HCT116 (cell line): ENCODE measurements at regions not wholly inside any gene's neighbourhood (a gene's known extent, or its start where the extent isn't known, plus 50 kb on each side); places are given as distances from the start of the nearest gene placed in this dataset.
A peak's percentile ranks its signal among the peaks of the same experiment; 100 is the strongest.
"Not testable (repeated sequence)": the region's sequence is repeated elsewhere in the genome, so short reads cannot be mapped to it uniquely, and the experiment has no call there.

ENCODE experiments used
- ATAC-seq: fragments of 200-7000 bp; cut with Tn5 transposase; 2 replicates; pipeline ENCODE4 v1.9.1; 2020; ENCODE audit warnings: mild to moderate bottlenecking, moderate library complexity
- BruUV-seq: library from RNA; stranded (reverse); fragments of 400-500 nt; replicated peaks from 2 replicates; lab custom pipeline; 2021; lab: Mats Ljungman, UMichigan
- CTCF ChIA-PET: fragments of 300-600 bp; sonication (Branson Sonifier 250); formaldehyde crosslinking; loops from one replicate; lab custom pipeline; 2021; ENCODE audit warnings: antibody characterized with exemption; lab: Charles Lee
- POLR2A ChIA-PET: fragments of 300-600, 350-600 bp; sonication (Branson Sonifier 250); formaldehyde crosslinking; loops from one replicate; lab custom pipeline; 2021; ENCODE audit warnings: antibody characterized with exemption; lab: Charles Lee
- RAD21 ChIA-PET, 2 experiments: fragments of 300-600 bp; sonication (Branson Sonifier 250); formaldehyde crosslinking; loops; one replicate each; lab custom pipeline; 2023; ENCODE audit warnings: low total read pairs in 2 of 2; ENCODE audit not compliant: uncharacterized antibody in 2 of 2, unreplicated experiment in 2 of 2, low non-redundant PET in 1 of 2; lab: Charles Lee
- DNase-seq: peaks from one replicate; pipeline ENCODE4 v3.0.0-alpha.2; 2010; ENCODE audit warnings: low read depth, low spot score
- H2AFZ ChIP-seq: fragments of 200-600 bp; shearing (Covaris generic), sonication (generic); 2 replicates; pipeline ENCODE4 v1.6.1; 2017; ENCODE audit warnings: low read depth, mixed run types, mixed read lengths, antibody characterized with exemption, low read length; ENCODE audit not compliant: poor library complexity, severe bottlenecking
- H3K27ac ChIP-seq: 2 replicates; pipeline ENCODE4 v1.5.1; 2012; ENCODE audit warnings: low read depth, low read length
- H3K27me3 ChIP-seq: fragments of 200-600 bp; sonication (generic); 2 replicates; pipeline ENCODE4 v1.6.1; 2016; ENCODE audit warnings: mixed run types, low read length, mixed read lengths; ENCODE audit not compliant: insufficient read depth
- H3K36me3 ChIP-seq, 2 experiments: fragments of 200-500 bp in 1 of 2; fragments of 200-600 bp in 1 of 2; sonication (Bioruptor generic) in 1 of 2; sonication (generic) in 1 of 2; 2 replicates each; pipeline versions ENCODE4 v1.5.1 to v1.6.1; 2014 to 2016; ENCODE audit warnings: low read length in 2 of 2, inconsistent platforms in 1 of 2, mixed read lengths in 1 of 2, mixed run types in 1 of 2; ENCODE audit not compliant: insufficient read depth in 2 of 2, control insufficient read depth in 1 of 2
- H3K4me1 ChIP-seq, 2 experiments: fragments of 200-600 bp in 1 of 2; sonication (generic) in 1 of 2; 2 replicates each; pipeline versions ENCODE4 v1.5.1 to v1.6.1; 2012 to 2017; ENCODE audit warnings: low read length in 2 of 2, inconsistent platforms in 1 of 2, mild to moderate bottlenecking in 1 of 2, mixed read lengths in 1 of 2, mixed run types in 1 of 2, moderate library complexity in 1 of 2; ENCODE audit not compliant: insufficient read depth in 2 of 2, control insufficient read depth in 1 of 2
- H3K4me2 ChIP-seq: fragments of 200-600 bp; sonication (generic); 2 replicates; pipeline ENCODE4 v1.6.1; 2017; ENCODE audit warnings: mixed run types, low read length, mixed read lengths
- H3K4me3 ChIP-seq, 2 experiments: fragments of 200-600 bp in 1 of 2; sonication (generic) in 1 of 2; replicated peaks in 1 of 2; 2 replicates each; pipeline ENCODE4 v1.5.1; 2011 to 2016; ENCODE audit warnings: low read length in 2 of 2, control low read depth in 1 of 2, low read depth in 1 of 2, mild to moderate bottlenecking in 1 of 2, mixed read lengths in 1 of 2, mixed run types in 1 of 2
- H3K79me2 ChIP-seq: fragments of 200-600 bp; sonication (generic); 2 replicates; pipeline ENCODE4 v1.6.1; 2017; ENCODE audit warnings: mild to moderate bottlenecking, mixed run types, low read length, moderate library complexity, mixed read lengths; ENCODE audit not compliant: insufficient read depth
- H3K9ac ChIP-seq: fragments of 200-600 bp; sonication (generic); 2 replicates; pipeline ENCODE4 v1.6.1; 2016; ENCODE audit warnings: low read length, mixed read lengths
- H3K9me2 ChIP-seq: fragments of 200-600 bp; sonication (generic), shearing (Covaris generic); 2 replicates; pipeline ENCODE4 v1.6.1; 2017; ENCODE audit warnings: mixed run types, mild to moderate bottlenecking, moderate library complexity; ENCODE audit not compliant: insufficient read depth
- H3K9me3 ChIP-seq, 2 experiments: fragments of 200-500 bp in 1 of 2; fragments of 200-600 bp in 1 of 2; sonication (Bioruptor generic) in 1 of 2; sonication (generic) in 1 of 2; 2 replicates each; pipeline ENCODE4 v1.6.1; 2014 to 2017; ENCODE audit warnings: low read length in 2 of 2, mixed read lengths in 2 of 2, inconsistent platforms in 1 of 2, low read depth in 1 of 2, mild to moderate bottlenecking in 1 of 2, mixed run types in 1 of 2, moderate library complexity in 1 of 2; ENCODE audit not compliant: control insufficient read depth in 1 of 2, insufficient read depth in 1 of 2
- H4K20me1 ChIP-seq: fragments of 200-600 bp; sonication (generic), shearing (Covaris generic); 2 replicates; pipeline ENCODE4 v1.6.1; 2017; ENCODE audit warnings: mixed run types, mild to moderate bottlenecking, moderate library complexity; ENCODE audit not compliant: insufficient read depth
- ZNF274 ChIP-seq: fragments of 200-500 bp; sonication (Bioruptor generic); IDR thresholded peaks from 2 replicates; pipeline ENCODE4 v1.6.1; 2014; ENCODE audit warnings: mild to moderate bottlenecking, low read depth, low read length, inconsistent platforms
- intact Hi-C: fragments of 100-400 bp; cut with micrococcal nuclease; formaldehyde crosslinking; loops from 2 replicates; pipeline ENCODE4 v1.10.0; 2022

- H3K27ac ChIP-seq, H3K4me2 ChIP-seq, RAD21 ChIA-PET, intact Hi-C loops, ATAC-seq, H3K4me1 ChIP-seq, H4K20me1 ChIP-seq, H3K9ac ChIP-seq, DNase-seq, H3K36me3 ChIP-seq, H2AFZ ChIP-seq, H3K4me3 ChIP-seq, H3K79me2 ChIP-seq, H3K9me2 ChIP-seq, H3K27me3 ChIP-seq, BruUV-seq, POLR2A ChIA-PET, CTCF ChIA-PET: not testable (repeated sequence)
- H3K9me3 ChIP-seq, result peaks cover 33 to 35% of the 10 kb centered on the region in 2 experiments; a peak in 3 of 4 replicates
- 0 out of 2 replicates have a peak, but pooled peaks have one; percentile 16 for TF ChIP-seq ZNF274
Observed at GRCh38 chr21:7928528-7928927, 2592.9 kb upstream of the TPTE start.

- BruUV-seq, CTCF ChIA-PET: not testable (repeated sequence)
Observed at GRCh38 chr21:7929586-7929985, 2591.8 kb upstream of the TPTE start.

DNA sequence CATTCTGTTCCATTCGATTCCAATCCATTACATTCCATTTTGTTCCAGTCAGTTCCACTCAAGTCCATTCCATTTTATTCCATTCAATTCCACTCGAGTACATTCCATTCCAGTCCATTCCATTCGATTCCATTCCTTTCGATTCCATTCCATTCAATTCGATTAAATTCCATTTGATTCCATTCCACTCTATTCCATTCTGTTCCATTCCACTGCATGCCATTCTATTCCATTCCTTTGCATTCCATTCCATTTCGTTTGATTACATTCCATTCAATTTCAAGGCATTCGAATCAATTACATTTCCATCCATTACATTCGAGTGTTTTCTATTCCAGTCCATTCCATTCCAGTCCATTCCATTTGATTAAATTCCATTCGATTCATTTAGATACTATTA, 2590.9 kb upstream of the TPTE start:
- RAD21 ChIA-PET, BruUV-seq, DNase-seq, H3K4me2 ChIP-seq, H3K9me2 ChIP-seq, H3K4me1 ChIP-seq, H3K36me3 ChIP-seq, H2AFZ ChIP-seq, H3K9ac ChIP-seq, CTCF ChIA-PET, H3K4me3 ChIP-seq, H3K79me2 ChIP-seq, H3K27ac ChIP-seq, ATAC-seq, intact Hi-C loops, H3K27me3 ChIP-seq, H4K20me1 ChIP-seq, POLR2A ChIA-PET: not testable (repeated sequence)
- H3K9me3 ChIP-seq, result peaks cover 52 to 54% of the 10 kb centered on the region in 2 experiments; a peak in 3 of 4 replicates

More at GRCh38 chr21:7929586-7929985, 2591.8 kb upstream of the TPTE start:
- H3K4me1 ChIP-seq, H4K20me1 ChIP-seq, intact Hi-C loops, H3K27me3 ChIP-seq, H3K27ac ChIP-seq, H3K79me2 ChIP-seq, ATAC-seq, H3K9ac ChIP-seq, POLR2A ChIA-PET, H3K9me2 ChIP-seq, H3K4me3 ChIP-seq, H2AFZ ChIP-seq, H3K36me3 ChIP-seq, H3K4me2 ChIP-seq, RAD21 ChIA-PET, DNase-seq: not testable (repeated sequence)
- peaks cover 43 to 46% of the 10 kb centered on the region in 2 experiments; a peak in 3 of 4 replicates for H3K9me3 ChIP-seq

- ATAC-seq, POLR2A ChIA-PET: not testable (repeated sequence)
Observed at GRCh38 chr21:7932113-7932512, 2589.3 kb upstream of the TPTE start.

More at GRCh38 chr21:7932113-7932512, 2589.3 kb upstream of the TPTE start:
- H3K4me3 ChIP-seq, H3K27me3 ChIP-seq, CTCF ChIA-PET, H3K4me2 ChIP-seq, H3K27ac ChIP-seq, H4K20me1 ChIP-seq, H3K36me3 ChIP-seq, RAD21 ChIA-PET, BruUV-seq, intact Hi-C loops, H3K4me1 ChIP-seq, H3K79me2 ChIP-seq, H2AFZ ChIP-seq, H3K9ac ChIP-seq, DNase-seq, H3K9me2 ChIP-seq: not testable (repeated sequence)
- peaks cover 69 to 71% of the 10 kb centered on the region in 2 experiments; a peak in 3 of 4 replicates for H3K9me3 ChIP-seq
